ENCODE measurements at regions not wholly inside any gene's neighbourhood (a gene's known extent, or its start where the extent isn't known, plus 50 kb on each side); places are given as distances from the start of the nearest gene placed in this dataset.

DNA sequence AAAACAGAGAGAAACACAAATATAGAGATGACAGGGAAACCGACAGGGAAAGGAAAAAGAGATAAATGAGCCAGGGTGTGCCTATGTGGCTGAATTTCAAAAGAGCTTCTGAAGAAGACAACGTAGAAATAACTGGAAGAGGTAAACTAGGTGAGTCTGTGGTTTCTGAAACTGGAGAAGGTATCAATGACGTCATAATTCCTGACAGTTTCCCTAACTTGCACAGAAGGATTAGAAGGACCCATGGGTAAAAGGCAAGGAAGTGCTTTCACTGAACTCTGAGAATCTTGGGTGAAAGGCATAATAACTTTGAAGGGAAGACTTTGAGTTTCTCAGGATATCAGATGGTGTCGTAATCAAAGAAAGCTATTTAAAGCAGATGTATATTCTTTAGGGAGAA is 790.8 kb upstream of the NUDT12 start (continued):
- TF ChIP-seq YY1 (IDR thresholded peaks at IDR 0.05; ENCODE audit: extremely low read depth, insufficient replicate concordance, low read depth, low read length) (no peak), ELF1 (IDR thresholded peaks at IDR 0.05; ENCODE audit: borderline replicate concordance, low read depth) (no peak), CEBPB (IDR thresholded peaks at IDR 0.05; ENCODE audit: low read depth) (no peak), JUND (IDR thresholded peaks at IDR 0.05) (peak; percentile 29), SIN3A (IDR thresholded peaks at IDR 0.05; ENCODE audit: low read depth) (no peak), ZFX (IDR thresholded peaks at IDR 0.05) (no peak), SRF (IDR thresholded peaks at IDR 0.05; ENCODE audit: low read depth) (no peak), POLR2AphosphoS5 (IDR thresholded peaks at IDR 0.05; ENCODE audit: low read depth, low read length) (no peak), RAD21 (IDR thresholded peaks at IDR 0.05; ENCODE audit: low read depth) (no peak)
- TF ChIP-seq, protein P1, sequence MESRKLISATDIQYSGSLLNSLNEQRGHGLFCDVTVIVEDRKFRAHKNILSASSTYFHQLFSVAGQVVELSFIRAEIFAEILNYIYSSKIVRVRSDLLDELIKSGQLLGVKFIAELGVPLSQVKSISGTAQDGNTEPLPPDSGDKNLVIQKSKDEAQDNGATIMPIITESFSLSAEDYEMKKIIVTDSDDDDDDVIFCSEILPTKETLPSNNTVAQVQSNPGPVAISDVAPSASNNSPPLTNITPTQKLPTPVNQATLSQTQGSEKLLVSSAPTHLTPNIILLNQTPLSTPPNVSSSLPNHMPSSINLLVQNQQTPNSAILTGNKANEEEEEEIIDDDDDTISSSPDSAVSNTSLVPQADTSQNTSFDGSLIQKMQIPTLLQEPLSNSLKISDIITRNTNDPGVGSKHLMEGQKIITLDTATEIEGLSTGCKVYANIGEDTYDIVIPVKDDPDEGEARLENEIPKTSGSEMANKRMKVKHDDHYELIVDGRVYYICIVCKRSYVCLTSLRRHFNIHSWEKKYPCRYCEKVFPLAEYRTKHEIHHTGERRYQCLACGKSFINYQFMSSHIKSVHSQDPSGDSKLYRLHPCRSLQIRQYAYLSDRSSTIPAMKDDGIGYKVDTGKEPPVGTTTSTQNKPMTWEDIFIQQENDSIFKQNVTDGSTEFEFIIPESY (IDR thresholded peaks at IDR 0.05; ENCODE audit: extremely low read depth, insufficient replicate concordance, low read length) = no peak
- TF ChIP-seq, protein P2, sequence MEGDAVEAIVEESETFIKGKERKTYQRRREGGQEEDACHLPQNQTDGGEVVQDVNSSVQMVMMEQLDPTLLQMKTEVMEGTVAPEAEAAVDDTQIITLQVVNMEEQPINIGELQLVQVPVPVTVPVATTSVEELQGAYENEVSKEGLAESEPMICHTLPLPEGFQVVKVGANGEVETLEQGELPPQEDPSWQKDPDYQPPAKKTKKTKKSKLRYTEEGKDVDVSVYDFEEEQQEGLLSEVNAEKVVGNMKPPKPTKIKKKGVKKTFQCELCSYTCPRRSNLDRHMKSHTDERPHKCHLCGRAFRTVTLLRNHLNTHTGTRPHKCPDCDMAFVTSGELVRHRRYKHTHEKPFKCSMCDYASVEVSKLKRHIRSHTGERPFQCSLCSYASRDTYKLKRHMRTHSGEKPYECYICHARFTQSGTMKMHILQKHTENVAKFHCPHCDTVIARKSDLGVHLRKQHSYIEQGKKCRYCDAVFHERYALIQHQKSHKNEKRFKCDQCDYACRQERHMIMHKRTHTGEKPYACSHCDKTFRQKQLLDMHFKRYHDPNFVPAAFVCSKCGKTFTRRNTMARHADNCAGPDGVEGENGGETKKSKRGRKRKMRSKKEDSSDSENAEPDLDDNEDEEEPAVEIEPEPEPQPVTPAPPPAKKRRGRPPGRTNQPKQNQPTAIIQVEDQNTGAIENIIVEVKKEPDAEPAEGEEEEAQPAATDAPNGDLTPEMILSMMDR (IDR thresholded peaks at IDR 0.05 in 2 of 3, conservative IDR thresholded peaks at IDR 0.05 in 1 of 3; ENCODE audit: borderline replicate concordance in 1 of 3, insufficient read depth in 1 of 3, low read depth in 2 of 3, low read length in 2 of 3) = no peak
- TF ChIP-seq, protein P3, sequence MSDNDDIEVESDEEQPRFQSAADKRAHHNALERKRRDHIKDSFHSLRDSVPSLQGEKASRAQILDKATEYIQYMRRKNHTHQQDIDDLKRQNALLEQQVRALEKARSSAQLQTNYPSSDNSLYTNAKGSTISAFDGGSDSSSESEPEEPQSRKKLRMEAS (IDR thresholded peaks at IDR 0.05) = no peak

DNA sequence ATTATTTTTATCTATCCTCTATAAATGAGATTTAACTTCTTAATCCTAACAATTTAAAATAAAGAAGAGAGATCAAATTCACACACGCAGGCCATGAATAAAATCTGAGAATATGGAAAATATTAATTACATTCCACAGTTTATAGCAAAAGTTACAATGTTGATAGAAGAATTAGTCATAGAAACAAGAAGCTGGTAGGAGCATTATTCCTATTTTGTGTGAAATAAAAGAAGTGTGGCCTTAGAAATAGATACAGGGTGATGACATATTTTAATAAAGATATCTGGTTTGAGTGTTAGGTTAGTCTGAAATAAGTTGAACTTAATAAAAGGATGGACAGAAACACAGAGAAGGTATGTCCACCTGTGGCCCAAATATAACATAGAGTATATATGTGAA is 790.4 kb upstream of the NUDT12 start:
- no peaks in the 10 kb centered on the region for H3K9me2 ChIP-seq (ENCODE audit: insufficient read depth)
- H3K4me2 ChIP-seq (ENCODE audit: low read length) = peak overlapping the region; percentile 4; the same call in 1 of the 2 replicates
- no peaks in the 10 kb centered on the region for H3K36me3 ChIP-seq (ENCODE audit: control insufficient read depth in 1 of 2, insufficient read depth in 2 of 2, low read length in 2 of 2)
- CTCF ChIA-PET = no interaction called here
- H3K9ac ChIP-seq (ENCODE audit: low read length) = no peak overlapping the region
- H4K20me1 ChIP-seq (ENCODE audit: insufficient read depth) = no peaks in the 10 kb centered on the region
- peaks cover 3 to 20% of the 10 kb centered on the region in 2 experiments; a peak in 3 of 4 replicates for H3K4me1 ChIP-seq (ENCODE audit: control insufficient read depth in 1 of 2, insufficient read depth in 2 of 2, low read length in 2 of 2)
- no peaks in the 10 kb centered on the region for H3K27me3 ChIP-seq (ENCODE audit: insufficient read depth, low read length)
- intact Hi-C loops (cut with micrococcal nuclease) = no loop called here
- H2AFZ ChIP-seq (ENCODE audit: low read depth, low read length, poor library complexity, severe bottlenecking) = no peak overlapping the region
- DNase-seq (ENCODE audit: low read depth, low spot score) (no peak), ATAC-seq (no peak)
- no peak overlapping the region for H3K4me3 ChIP-seq (replicated peaks in 1 of 2; ENCODE audit: low read depth in 1 of 2, low read length in 2 of 2)
- RAD21 ChIA-PET (ENCODE audit: low non-redundant PET in 1 of 2, low total read pairs in 2 of 2, uncharacterized antibody in 2 of 2, unreplicated experiment in 2 of 2) = no interaction called here
- BruUV-seq (replicated peaks) = no TSS peak
- no peaks in the 10 kb centered on the region for H3K9me3 ChIP-seq (ENCODE audit: control insufficient read depth in 1 of 2, insufficient read depth in 1 of 2, low read depth in 1 of 2, low read length in 2 of 2)
- TF ChIP-seq, protein P2 (IDR thresholded peaks at IDR 0.05 in 2 of 3, conservative IDR thresholded peaks at IDR 0.05 in 1 of 3; ENCODE audit: borderline replicate concordance in 1 of 3, insufficient read depth in 1 of 3, low read depth in 2 of 3, low read length in 2 of 3) = no peak
- no peak for TF ChIP-seq ZFX (IDR thresholded peaks at IDR 0.05)
- POLR2A ChIA-PET = no interaction called here
- no peaks in the 10 kb centered on the region for H3K79me2 ChIP-seq (ENCODE audit: insufficient read depth, low read length)
- no peak overlapping the region for H3K27ac ChIP-seq (ENCODE audit: low read depth, low read length)

All from HCT116 (cell line).